SHP77 treated with DMSO at 0.1 percent for 48 hours (cell line): ENCODE measurements at regions not wholly inside any gene's neighbourhood (a gene's known extent, or its start where the extent isn't known, plus 50 kb on each side); places are given as distances from the start of the nearest gene placed in this dataset.

Source experiments
- DNase-seq: peaks from one replicate; lab custom pipeline; 2025; lab: John Stamatoyannopoulos, UW

- DNase-seq, result no peak
Measured at GRCh38 chr15:37581866-37582532, 352.4 kb upstream of the TMCO5A start.

GRCh38 chr15:37582852-37583251 lies 351.6 kb upstream of the TMCO5A start:
- DNase-seq, result no peak

- DNase-seq, result no peak
Measured at GRCh38 chr15:37586011-37586583, 348.3 kb upstream of the TMCO5A start.

- DNase-seq, result no peak
Measured at GRCh38 chr15:37586976-37587375, 347.5 kb upstream of the TMCO5A start.

GRCh38 chr15:37594417-37594816 lies 340.0 kb upstream of the TMCO5A start:
- no peak for DNase-seq

- DNase-seq, result no peak
Measured at GRCh38 chr15:37595426-37595970, 338.9 kb upstream of the TMCO5A start.

- DNase-seq, result no peak
Measured at GRCh38 chr15:37599156-37599555, 335.3 kb upstream of the TMCO5A start.

- no peak for DNase-seq
Measured at GRCh38 chr15:37616215-37616614, 318.2 kb upstream of the TMCO5A start.

- no peak for DNase-seq
Measured at GRCh38 chr15:37618353-37618752, 316.1 kb upstream of the TMCO5A start.

GRCh38 chr15:37619358-37620042 lies 314.9 kb upstream of the TMCO5A start:
- no peak for DNase-seq

- no peak for DNase-seq
Measured at GRCh38 chr15:37625576-37625975, 308.9 kb upstream of the TMCO5A start.

GRCh38 chr15:37628507-37628906 lies 305.9 kb upstream of the TMCO5A start:
- DNase-seq, result no peak

GRCh38 chr15:37636736-37637135 lies 297.7 kb upstream of the TMCO5A start:
- no peak for DNase-seq

- no peak for DNase-seq
Measured at GRCh38 chr15:37638116-37638515, 296.3 kb upstream of the TMCO5A start.

- DNase-seq, result no peak
Measured at GRCh38 chr15:37638691-37639090, 295.7 kb upstream of the TMCO5A start.

- DNase-seq, result no peak
Measured at GRCh38 chr15:37652646-37653417, 281.6 kb upstream of the TMCO5A start.

GRCh38 chr15:37678124-37678523 lies 256.3 kb upstream of the TMCO5A start:
- DNase-seq, result no peak

GRCh38 chr15:37679627-37680026 lies 254.8 kb upstream of the TMCO5A start:
- DNase-seq, result no peak

GRCh38 chr15:37682304-37682703 lies 252.1 kb upstream of the TMCO5A start:
- DNase-seq, result no peak

- no peak for DNase-seq
Measured at GRCh38 chr15:37691911-37692310, 242.5 kb upstream of the TMCO5A start.

- DNase-seq, result no peak
Measured at GRCh38 chr15:37693926-37694325, 240.5 kb upstream of the TMCO5A start.

- DNase-seq, result no peak
Measured at GRCh38 chr15:37695719-37696118, 238.7 kb upstream of the TMCO5A start.
